DMS 273 (cell line): ENCODE measurements at regions not wholly inside any gene's neighbourhood (a gene's known extent, or its start where the extent isn't known, plus 50 kb on each side); places are given as distances from the start of the nearest gene placed in this dataset.

Source experiments
- DNase-seq: peaks from one replicate; lab custom pipeline; 2025; ENCODE audit not compliant: unreplicated experiment; lab: John Stamatoyannopoulos, UW

DNA sequence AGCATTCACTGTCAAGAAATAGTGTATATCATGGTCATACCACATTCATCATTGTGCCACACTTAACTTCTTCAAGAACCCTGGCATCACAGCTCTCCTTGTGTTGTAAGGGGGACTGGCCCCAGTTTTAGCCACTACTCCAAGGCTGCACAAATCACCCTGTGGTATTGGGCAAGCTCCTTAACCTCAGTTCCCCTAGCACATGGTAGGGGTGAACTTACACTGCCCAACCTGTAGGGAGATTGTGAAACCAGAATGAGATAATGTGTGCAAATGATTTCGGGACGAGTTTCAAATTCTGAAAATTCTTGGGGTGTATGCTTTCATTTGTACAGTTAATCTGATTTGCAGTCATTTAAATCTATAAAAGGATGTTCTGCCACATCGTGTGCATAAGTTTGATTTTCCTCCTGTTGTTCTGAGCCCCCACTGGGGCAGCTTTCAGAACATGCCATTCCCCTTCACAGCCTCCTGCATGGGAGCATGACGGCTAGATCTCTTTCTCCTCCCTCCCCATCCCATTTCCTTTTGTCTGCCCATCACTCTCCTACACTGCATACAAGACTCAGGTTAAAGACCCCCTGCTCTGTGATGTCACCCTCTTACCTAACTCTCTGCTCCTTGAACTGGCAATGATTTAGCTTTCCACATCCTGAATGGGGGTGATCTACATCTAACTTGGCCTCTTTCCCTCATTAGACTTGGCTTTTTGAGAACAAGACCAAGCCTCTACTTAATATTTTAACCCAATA is 290.3 kb downstream of the CHRM3 start:
- DNase-seq, result no peak

- DNase-seq, result no peak
These were observed 291.0 kb downstream of the CHRM3 start for GRCh38 chr1:239677362-239677761.

DNA sequence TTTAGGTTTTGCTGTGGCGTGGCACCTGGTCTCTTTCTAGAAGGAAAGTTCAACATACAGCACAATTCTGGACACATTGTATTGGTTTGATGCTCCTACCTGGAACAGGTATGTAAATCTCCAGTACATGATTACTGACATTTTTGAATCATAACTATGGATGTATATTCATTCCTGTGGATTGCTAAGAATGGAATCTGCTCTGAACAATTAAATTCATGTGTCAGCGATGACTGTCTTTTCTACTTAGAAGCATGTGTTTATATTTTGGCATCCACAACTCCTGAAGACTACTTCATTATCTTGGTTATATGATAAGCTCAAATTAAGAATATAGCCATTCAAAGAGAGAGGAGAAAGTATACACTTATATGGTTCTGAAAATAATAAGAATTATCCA is 291.8 kb downstream of the CHRM3 start:
- DNase-seq, result no peak

- no peak for DNase-seq
These were observed 295.7 kb downstream of the CHRM3 start for GRCh38 chr1:239682046-239682445.

- DNase-seq, result no peak
These were observed 296.6 kb downstream of the CHRM3 start for GRCh38 chr1:239682960-239683359.

DNA sequence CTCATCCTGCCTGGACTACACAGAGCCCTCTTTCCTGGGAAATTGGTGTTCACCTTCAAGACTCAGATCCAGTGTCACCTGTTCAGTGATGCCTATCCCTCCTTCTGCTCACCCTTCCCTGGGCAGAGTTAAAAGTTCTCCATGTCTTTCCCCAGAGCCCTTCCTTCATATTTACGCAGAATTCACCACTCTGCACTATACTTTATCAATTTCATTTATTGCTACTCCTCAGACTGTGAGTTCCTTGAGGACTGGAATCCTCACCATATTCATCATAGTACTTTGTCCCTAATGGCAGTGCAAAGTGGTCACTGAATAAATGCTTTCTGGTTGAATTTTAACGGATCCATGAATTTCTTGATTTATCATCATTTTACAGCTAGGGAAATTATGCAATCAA is 300.0 kb downstream of the CHRM3 start:
- no peak for DNase-seq

DNA sequence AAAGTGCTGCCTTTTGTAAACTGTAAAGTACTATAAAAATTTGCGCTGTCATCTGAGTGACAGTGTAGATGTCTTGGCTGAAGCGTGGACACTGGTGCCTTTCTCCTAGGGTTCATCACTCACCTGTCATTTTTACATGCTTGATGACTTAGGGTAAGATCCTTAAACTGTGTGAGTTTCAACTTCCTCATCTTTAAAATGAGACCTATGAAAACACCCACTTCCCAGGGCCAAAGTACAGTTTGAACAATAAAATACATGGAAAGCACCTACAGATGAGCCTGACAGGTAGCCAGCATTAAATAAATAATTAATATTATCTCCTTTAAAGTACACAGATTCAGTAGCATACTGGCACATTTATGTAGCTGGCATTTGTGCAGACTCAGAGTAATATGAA is 309.9 kb downstream of the CHRM3 start:
- no peak for DNase-seq

- no peak for DNase-seq
These were observed 314.3 kb downstream of the CHRM3 start for GRCh38 chr1:239700667-239701066.

DNA sequence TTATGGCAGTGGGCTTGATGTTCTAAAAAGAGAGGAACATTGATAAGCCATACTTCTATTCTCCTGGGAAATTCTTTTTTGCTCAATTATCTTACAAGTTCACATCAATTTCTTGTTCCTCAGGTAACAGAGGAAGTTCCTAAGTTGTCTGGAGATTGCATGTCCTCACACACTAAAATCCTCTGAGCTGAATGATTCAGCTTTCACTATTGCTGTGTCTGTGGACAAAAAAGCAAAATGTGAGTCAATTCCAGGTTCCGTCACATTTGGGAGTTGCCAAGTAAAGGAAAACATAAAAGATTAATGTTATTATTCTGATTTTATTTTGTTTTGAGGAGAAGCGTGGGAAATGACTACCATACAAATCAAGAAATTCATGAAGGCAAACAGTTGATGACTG is 316.7 kb downstream of the CHRM3 start:
- DNase-seq, result no peak

DNA sequence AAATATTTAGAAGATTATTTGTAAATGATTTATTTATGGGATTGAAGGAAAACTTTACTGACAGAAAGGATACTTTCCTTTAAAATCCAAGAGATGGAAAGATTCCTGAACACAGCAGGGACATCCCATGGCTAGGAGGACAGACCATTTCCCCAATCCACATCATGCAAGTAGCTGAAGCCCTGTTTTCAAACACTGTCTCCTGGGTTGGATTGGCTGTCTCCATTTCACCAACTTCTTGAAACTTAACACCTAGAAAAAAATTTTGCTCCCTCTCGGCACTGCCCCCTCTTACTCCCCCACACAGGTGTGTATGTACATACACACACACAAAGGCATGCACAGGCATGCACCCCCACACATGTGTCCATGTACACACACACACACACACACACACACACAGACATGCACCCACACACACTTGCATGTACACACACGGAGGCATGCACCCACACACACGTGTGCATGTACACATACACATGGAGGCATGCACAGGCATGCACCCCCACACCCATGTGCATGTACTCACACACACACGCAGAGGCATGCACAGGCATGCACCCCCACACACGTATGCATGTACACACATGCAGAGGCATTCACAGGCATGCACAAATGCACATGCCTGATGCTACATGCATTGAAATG is 320.0 kb downstream of the CHRM3 start:
- DNase-seq, result no peak

DNA sequence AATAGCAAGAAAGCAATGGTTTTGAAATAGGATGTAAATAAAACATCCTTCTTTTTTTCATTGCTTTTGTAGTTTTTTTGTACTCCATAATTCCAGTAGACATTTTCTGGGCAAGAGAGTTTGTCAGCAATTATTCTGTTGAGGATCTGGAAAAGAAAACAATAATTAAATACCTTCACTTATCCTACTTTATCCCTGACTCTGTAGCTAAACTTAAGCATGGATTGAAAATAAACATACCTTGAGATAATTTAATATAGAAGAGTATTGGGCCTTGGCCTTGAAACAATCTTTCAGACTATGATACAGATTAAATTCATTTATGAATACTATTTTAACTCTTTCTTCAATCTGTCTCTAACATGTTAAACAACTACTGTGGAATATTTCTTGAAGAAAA is 321.2 kb downstream of the CHRM3 start:
- DNase-seq, result no peak

DNA sequence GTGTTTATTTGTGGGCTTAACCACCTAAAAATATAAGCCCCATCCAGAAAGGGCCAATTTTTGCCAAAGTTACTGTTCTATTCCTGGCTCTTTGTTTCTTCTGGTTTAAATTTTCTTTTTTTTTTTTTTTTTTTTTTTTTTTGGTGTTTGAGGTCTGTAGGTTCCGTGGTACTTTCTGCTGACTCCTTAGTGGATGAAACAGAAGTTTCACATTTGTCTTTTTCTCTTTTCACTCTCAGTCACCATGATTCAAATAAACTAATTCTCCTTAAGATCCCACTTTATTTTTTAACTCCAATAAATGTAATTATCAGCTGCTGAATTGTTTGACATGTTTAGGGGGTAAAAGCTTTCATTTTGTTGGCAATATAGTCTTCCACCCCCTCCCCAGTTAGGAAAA is 322.3 kb downstream of the CHRM3 start:
- no peak for DNase-seq

DNA sequence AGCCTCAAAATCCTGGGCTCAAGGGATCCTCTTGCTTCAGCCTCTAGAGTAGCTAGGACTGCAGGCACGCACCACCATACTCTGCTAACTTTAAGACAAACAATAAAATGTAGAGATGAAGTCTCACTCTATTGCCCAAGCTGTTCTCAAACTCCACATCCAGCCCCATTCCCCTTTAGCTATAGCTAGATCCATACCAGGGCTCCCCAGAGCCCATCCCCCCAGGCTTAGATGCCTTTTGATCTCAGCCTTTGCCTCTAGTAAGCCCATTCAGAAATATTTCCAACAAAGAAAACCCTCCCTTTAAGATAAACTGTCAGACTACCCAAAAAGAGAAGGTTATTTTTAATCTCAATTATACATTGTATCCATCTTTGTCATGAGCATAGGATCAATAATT is 325.4 kb downstream of the CHRM3 start:
- no peak for DNase-seq

DNA sequence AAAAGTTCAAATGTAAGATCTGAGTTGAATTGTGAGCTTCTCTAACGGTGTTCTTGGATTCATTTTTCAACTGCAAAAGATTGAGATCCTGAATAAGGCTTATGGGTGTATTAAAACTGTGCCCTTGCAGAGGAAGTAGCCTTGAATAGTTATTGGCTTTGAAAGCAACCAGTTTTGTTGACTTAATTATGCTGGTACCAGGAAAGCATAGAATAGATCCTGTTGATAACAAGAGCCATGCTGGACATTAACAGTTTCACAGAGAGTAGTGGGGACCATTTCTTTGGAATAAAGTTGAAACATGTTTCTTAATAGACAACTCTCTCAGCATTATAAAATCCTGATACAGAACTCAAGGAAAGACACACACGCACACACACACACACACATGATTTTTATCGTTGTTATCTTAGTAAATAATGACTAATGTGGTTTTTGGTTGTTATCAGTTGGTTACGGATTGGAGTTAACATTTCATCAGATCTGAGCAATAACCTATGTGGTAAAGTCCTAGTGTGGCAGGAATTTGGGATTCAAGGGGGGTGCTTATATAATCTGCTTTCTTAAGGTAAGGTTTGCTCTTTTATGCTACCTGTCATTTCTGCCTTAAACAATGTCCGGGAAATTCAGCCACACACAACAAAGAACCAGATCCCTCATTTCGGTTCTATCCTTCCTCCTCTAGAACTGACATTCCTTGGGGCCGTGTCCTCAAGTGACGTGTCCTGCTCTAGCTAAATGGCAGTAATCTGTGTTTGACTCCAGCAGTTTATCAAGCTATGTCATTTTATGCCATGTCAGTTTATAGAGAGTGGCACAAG is 330.9 kb downstream of the CHRM3 start:
- DNase-seq, result no peak

DNA sequence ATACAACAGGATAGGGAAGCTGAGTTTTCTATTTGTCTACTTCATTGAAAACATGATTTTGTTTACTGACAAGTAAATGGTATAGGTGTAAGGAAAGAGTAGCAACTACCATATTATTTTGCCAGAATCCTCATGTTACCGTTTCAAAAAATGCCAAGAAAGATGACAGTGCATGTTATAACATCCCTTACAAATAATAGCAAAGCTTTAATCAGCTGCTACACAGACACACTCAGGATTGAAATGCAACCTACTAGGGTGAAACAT is 331.5 kb downstream of the CHRM3 start:
- DNase-seq, result no peak

- no peak for DNase-seq
These were observed 332.2 kb downstream of the CHRM3 start for GRCh38 chr1:239718571-239718970.

- DNase-seq, result no peak
These were observed 332.7 kb downstream of the CHRM3 start for GRCh38 chr1:239718997-239719628.

- no peak for DNase-seq
These were observed 333.4 kb downstream of the CHRM3 start for GRCh38 chr1:239719642-239720258.

DNA sequence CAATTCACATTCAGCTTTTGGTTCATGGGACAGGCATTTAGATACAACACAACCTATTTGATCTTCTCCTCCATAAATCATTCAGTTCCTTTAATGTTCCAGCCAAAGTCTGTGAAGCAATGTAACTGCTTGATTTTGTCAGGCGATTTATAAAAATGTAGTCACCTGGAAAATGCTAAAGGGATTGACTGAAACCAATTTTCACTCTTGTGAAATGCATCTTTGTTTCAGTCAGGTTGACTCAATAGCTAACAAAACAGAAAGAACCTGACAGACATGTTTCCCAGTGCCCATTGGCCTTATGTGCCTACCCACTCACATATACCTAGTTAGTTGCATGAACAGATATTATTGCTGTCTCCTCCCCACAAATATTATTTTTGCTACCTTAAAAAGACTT is 335.7 kb downstream of the CHRM3 start:
- no peak for DNase-seq

GRCh38 chr1:239723776-239724367 is 337.5 kb downstream of the CHRM3 start:
- DNase-seq, result no peak

DNA sequence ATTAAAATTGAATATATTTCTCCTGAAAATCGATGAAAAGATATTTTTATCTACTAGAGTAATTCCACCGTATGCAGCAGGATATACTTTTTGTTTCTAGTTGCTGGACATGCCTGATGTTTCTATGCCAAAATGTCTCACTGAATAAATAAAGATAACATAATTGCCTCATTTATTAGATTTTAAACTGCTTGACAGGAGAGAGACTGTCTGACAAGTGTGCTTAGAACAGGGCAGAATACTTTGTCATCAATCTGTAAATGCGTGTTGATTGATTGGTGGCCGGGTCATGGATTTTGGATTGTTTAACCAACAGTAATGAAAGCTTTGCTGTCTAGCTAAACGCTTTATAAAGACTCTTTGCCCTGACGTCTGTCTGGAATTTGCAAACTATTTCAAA is 339.0 kb downstream of the CHRM3 start:
- no peak for DNase-seq
